NCI-H128 (cell line): ENCODE measurements at regions not wholly inside any gene's neighbourhood (a gene's known extent, or its start where the extent isn't known, plus 50 kb on each side); places are given as distances from the start of the nearest gene placed in this dataset.

Source experiments
- DNase-seq: peaks from one replicate; lab custom pipeline; 2025; ENCODE audit not compliant: unreplicated experiment; lab: John Stamatoyannopoulos, UW

DNA sequence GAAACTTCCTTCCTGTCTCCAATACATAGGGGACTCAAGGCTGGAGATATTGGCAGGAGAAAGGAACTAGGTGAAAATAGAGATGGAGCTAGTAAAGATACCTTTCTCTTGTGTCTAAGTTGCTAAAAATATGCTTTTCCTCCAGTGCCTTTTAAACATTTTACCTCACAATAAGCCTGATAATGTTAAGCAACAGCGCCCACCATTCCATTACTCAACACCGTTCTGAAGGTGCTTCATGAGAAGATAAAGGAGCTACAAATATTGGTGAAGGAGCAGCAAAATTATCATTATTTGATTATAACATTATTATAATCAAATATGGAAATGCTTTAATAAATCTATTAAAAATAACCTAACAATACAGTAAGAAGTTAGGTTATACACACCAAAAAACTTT, 83.6 kb upstream of the BARX2 start:
- no peak for DNase-seq

DNA sequence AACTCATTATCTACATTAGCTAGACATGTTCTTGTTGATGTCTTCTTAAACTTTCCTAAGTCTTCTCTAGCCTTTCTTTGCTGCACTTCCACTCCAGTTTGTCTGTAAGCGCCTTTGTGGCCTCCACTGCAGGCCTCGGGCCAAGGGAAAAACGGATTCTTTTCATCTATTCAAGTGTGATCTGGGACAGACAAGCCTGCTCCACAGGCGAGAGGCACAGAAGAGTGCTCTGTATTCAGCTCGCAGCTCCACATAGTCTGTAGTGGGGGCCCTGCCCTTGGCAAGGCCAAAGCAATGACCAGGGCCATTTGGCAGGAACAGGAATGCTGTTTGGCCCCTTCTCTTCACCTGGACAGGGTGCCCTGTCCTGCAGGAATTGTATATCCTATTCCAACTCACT, 84.1 kb upstream of the BARX2 start:
- no peak for DNase-seq

DNA sequence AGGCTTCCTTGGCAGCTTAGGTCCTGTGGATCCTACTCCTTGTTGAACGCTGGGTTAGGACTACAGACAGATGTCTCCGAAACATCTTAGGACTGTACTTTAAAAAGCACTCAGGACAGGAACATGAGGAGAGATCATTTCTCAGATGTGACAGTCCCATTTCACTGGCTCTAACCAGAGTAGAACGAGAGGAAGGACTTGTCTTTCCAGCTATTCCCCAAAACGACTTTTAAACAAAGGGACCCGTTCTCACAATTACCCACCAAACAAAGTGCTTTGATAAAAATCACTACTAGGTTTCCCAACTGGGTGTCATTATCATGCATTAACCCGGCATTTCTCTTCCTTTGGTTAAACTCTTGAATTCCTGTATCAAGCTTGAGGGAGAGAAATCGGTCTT, 84.7 kb upstream of the BARX2 start:
- DNase-seq, result no peak

DNA sequence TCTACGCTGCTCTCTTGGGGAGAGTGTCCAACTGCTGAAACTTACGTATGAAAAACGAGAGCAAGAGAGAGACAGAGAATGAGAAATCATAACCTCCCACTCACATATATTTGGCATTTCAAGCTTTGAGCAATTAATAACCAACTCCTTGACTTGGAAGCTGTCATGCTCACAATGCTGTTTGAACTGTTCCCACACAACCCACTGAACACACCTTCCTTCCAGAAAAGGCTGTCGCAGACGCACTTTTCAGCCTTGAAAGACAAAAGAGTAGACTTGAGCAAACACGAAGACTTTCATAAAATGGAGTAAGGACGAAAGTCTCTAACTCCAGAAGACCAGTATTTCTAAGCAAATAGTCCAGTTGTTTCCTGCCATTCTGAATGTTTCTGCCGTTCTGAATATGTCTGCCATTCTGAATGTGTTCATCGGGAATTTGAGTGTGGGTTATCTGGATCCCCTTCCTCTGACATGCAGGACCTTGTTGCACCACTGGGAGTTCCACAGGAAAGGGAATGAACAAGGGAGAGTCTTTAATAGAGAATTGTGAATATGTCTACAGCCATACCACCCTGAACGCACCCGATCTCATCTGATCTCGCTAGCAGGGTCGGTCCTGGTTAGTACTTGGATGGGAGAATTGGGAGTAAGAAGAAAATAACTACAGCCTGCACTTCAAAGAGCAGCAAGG, 86.2 kb upstream of the BARX2 start:
- no peak for DNase-seq

DNA sequence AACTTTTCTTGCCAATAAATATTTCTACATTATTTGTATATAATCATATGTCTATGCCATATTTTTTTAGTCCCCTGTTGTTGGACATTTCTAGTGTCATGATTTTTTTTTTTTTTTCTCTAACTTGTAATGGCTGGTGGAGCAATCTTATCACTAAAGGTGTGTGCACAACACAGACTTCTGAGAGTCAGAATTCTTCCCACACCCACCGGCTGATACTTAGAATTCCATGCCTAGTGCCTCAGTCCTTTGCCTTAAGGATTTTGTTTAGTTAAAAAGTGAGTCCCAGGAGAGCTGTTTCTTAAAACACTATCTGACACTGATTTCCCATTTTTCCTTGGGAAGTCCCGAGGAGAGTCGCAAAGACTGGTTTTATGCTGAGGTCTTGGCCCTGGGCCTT, 87.7 kb upstream of the BARX2 start:
- no peak for DNase-seq

DNA sequence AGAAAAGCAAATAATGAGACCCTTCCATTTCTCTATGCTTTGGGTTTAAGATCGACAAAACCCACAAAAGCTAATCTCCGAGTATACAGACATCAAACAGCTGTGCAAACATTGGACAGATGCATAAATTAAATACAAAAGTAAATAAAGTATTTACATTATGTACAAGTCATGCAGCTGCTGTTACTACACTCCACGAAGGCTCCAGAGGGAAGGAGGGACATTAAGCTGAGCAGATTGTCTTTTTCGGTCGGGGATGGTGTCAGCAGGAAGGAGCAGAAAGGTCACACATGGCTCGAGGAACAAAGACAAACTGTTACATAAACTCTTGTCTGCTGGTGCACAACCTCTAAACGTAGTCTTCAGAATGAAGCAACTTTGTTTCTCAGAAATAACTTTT, 88.8 kb upstream of the BARX2 start:
- DNase-seq, result no peak

DNA sequence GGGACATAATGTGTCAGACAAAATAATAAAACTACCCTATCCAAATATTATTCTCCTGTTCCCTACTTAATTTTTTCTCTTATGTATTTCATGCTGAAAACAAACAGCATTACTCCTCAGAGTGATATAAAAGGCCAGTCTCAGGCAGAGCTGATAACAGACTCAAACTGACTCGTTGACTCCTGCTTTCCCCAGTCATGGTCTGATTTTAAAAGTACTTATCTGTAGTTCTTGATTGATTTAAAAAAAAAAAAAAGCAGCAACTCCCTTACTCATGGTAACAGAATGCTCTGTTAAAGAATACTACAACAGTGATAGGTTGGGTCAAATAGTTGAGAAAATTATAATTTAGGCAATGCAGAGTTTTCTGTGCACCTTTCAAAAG, 90.3 kb upstream of the BARX2 start:
- no peak for DNase-seq

DNA sequence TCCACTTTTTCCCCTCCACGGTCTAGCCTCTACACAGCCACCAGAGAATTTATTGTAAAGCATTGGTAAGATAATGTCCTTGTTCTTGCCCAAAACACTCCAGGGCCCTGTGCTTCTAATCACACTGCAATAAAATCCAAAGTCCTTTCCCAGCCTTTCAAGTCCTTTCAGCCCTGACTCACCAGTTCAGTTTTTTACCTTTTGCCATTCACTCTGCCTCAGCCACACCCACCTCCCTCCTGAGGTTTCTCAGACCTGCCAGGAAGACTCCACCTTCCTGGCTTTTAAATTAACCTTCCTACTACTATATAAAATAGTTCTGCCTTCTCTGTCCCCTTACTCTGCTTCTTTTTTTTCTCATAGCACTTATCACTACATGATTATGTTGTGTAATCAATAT, 91.0 kb upstream of the ARHGAP32 start:
- DNase-seq, result no peak

DNA sequence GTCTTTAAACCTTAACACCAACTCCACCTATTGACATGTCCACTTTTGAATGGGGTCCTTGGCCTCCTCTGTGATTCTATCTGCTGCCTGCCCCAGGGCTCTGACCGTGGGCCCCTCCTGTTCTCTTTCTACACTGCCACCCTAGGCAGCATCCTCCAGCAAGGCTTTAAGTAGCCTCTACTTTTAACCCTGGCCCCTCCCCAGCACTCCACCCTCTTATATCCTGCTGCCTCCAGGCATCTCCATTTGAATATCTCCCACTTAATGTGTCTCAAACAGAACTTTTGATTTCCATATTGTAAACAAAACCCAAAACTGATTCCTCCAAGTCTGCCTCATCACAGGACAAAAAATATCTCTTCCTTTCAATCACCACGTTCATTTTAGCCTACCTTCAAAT, 90.5 kb upstream of the ARHGAP32 start:
- no peak for DNase-seq

DNA sequence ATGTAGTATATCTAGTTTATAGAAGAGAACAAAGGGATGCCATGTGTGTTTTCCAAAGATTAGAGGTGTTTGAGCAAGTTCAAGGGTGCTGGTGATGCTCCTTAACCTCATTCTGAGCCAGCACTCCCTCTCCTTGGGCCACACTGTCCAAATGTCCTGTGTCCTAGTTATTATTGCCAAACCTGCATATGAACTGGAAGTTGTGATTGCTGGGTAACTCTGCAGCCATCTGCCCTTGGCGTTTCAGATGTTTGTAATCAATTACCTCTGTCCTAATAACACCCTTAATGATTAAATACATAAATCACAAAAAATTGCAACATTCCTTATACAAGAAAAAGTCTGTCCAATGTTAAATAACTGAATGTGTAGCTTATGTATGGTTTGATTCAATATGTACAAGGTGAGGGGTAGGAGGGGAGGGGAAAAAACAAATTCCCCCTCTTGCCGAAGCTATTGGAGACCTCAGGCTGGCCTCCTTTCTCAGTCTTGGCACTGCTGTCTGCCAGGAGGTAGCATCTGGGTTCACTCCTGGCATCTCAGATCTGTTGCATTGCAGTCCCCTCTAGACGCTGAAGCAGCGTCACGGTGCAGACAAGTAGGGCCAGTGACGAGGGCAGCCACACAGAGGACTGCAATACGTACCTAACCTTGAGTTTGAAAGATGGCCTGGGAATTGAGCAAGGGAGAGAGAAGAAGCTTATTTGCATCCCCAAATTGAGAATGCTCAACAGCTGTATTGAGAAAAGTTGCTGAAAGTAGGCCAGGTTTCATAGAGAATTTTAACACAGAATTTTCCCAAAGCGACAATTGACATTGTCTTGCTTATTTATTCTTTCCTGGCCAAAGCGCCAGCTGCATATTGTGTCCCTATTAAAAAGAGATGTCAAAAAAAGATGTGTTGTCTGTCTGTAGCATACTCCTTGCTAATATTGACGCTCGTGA, 89.6 kb upstream of the ARHGAP32 start:
- no peak for DNase-seq

DNA sequence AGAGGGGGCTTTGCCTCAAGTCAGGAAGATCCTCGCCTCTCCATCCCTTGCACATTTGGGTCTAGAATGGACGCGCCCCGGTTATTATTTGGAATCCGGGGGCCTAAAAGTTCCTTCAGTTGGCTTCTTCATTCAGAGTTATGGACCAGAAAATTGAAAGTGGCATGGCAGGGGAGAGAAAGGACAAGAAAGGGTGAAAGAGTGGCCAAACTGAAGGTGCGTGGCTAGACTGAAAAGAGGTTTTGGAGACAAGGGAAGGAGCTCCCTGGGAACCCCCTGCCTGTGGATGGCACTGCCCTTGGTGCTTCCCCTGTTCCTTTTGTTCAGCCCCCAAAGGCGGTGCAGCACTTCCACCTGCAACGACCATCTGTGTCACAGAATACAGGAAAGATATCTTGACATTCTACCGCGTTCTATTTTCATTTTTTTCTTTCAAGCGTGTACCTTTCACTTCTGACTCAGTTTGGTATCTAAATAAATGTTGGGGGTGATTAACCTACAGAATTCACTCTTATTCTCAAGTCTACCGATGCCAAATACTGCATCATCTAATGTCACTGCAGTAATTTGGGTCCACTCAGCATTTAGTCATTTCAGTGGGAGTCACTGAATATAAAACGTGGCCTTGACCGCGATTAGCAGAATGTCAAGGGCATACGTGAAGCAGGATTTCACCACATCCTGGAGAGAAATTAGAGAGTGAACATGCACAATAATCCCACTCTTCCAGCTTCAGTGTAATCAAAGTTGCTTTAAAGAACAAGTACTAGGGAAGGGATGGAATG, 88.1 kb upstream of the ARHGAP32 start:
- DNase-seq, result no peak

DNA sequence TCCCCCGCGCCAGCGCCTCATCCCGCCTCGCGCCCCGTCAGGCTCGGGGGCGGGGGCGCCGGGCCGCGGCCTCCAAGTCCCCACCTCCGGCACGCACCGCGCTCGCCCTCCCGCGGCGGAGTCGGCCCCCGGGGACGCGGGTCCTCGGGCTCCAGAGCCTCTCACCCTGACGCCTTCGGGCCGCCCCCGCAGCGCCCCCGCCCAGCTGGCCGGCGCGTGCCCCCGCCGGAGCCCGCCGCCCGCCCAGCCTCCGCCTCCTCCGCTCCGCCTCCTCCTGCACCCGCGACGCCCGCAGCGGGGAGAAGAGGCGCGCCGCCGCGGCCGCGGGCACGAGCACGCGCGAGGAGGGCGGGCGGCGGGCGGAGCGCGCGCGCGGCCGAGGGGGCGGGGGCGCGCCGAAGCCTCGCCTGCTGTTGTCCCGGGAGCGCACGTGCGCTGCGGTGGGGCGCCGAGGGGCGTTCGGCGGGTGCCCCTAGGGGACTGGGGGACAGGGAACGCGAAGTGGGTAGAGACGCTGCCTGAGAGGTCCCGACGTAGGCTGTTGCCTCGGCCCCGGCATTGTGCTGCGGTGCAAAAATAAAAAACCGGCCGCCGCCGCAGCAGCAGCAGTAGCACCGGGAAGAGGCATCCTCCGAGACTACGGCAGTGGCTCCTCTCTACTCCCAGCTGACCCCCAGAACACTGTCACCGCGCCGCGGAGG, 87.4 kb upstream of the ARHGAP32 start:
- peak; percentile 15 for DNase-seq

DNA sequence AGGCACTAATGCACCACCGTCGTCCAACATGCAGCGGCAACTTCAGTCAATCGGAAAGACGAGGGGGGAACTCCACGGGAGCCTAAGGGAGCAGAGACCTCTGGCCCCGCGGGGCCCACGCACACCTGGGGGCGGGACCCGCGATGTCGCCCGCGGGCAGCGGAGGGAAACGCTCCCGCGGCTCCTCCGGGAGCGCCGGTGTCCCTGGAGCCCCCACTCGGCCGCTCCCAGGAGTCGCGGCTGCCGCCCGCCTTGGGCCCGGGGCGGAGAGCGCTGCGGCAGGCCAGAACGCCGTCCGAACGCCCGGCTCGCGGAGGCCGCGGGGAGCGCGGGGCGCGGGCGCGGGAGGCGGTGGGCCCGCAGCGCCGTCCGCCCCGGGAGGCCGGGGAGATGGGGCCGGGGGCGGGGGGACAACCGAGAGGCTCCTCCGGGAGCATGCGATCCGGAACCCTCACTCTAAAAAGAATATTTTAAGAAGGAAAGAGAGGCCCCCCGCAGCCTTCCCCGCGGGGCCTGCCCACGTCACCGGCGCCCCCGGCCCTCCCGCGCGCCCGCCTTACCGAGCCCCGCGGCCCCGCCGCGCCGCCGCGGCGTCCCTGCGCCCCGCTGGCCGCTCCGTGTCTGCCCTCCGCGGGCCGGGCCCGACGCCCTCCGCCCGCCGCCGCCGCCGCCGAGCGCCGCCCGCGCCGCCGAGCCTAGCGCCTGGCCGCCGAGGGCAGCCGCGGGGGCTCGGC, 86.6 kb upstream of the ARHGAP32 start:
- no peak for DNase-seq

DNA sequence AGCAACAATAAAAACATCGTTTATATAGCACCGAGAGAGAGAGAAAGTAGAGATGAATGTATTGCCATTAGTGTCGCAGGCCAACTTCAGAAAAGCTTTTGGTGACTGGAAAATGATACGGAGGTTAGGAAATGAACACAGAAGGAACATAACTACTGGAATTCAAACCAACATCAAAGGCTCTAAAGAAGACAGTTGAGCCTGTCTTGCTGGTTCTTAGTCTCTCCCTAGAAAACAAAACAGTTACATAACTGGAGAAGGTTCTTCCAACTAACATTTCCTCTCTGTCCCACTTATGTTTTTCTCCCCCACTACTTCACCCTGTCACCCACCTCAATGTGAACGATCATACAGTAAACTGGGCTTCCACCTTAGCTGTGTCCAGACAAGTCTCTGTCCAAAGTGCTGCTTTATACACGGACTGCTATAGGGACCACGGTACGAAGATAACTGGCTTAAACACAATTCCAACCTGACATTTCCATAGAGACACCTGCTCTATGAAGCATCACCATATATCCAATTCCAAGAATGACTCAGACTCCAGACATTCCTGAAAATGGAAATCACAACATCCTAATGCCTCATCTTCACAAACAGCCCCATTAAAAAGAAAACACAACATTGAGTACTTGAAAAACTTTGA, 85.2 kb upstream of the ARHGAP32 start:
- DNase-seq, result no peak

DNA sequence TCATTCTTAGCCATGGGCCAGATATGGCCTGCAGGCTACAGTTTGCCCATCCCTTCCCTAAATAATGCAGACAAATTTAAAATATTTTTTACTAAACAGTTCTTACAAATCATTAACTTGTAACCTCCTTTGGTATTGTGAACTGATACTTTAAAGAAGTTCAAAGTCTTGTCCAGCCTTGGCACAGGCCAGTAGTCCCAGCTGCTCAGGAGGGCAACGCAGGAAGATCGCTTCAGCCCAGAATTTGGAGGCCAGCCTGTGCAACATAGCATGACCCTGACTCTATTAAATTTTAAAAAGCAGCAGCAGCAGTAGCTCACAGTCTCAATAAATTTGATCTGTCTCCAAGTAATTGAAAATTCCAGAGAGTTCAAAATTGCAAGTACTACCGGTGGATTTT, 83.7 kb upstream of the ARHGAP32 start:
- no peak for DNase-seq

DNA sequence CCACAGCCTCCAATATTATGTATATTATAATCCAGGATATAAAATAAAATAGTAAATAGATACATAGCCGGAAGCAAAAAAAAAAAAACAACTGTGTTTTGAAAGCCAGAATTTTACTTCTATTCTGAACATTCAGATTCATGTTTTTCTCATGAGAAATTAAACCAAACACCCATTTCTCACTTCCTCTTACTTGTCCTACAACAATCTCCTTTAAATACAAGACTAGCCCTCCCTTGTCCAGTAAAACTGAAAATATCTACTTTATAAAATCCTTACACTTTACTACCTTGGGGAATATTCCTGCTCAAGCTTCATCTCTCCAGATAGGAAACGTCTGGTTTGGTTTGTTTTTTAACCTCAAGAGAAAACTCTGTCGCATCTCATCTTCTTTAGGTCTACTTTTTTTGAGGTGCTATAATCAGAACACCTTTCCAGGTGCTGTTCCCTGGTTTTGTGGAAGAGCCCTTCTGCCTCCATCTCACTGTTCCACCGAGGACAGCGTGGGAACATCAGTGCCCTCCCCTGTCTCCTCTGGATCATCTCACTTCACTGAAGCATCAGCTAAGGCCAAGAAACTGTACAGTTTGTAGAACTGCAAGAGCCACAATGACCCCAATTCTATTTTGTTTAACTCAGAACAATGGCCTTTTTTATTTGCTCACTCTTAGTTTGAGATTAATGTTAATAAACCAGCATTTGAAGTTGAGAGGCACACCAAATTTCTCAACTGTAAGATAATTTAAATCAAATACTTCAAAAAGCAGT, 82.0 kb upstream of the ARHGAP32 start:
- no peak for DNase-seq

DNA sequence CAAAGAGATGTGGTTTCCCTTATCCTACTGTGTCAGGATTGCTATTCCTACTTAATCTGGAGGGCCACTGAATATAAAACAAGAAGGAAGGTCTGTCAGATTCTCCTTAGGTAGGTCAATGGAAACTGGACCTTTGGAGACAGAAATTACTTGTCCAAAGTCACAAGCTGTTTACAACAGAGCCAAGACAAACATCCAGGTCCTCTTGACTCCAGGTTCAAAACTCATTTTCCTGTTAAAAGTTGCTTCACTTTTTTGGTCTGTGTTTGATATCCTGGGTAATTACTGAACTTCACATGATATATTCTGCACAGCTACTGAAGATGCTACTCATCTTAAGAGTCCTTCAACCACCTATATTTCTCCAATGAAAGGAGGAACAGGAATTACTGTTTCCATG, 81.2 kb upstream of the ARHGAP32 start:
- DNase-seq, result no peak

DNA sequence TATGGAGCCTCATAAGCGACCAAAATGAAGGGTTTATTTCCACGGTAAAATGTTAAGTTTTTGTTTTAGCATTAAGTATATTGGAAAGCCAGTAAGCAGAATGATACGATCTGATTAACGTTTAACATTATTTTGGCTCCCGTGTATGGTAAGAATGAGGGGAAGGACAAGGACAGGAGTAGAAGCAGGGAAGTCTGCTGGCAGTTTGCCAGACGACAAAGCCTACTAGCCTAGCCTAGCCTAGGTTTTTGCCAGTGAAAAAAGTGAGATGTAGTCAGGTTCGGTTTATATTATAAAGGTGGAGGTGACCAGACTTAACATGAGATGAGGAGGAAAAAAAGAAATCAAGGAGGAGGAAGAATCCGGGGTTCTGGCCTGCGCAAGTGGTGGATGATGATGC, 78.9 kb upstream of the ARHGAP32 start:
- DNase-seq, result no peak

DNA sequence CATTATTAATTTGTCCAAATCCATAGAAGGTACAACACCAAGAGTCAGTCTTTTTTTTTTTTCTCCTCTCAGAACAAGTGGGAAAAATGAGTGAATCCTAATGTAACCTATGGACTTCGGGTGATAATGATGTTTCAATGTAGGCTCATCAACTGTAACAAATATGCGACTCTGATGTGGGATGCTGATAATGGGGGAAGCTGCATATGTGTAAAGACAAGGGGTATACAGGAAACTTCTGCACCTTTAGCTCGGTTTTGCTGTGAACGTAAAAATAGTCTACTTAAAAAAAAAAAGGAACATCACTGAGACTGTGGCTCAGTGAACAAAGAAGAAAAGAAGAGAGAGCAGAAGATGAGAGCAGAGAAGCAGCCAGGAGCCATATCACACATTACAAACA, 78.3 kb upstream of the ARHGAP32 start:
- DNase-seq, result no peak
